Esophagus squamous epithelium (tissue), 4 donors: ENCODE measurements at regions not wholly inside any gene's neighbourhood (a gene's known extent, or its start where the extent isn't known, plus 50 kb on each side); places are given as distances from the start of the nearest gene placed in this dataset.
"Not testable (repeated sequence)": the region's sequence is repeated elsewhere in the genome, so short reads cannot be mapped to it uniquely, and the experiment has no call there.

Experiments used
- CTCF ChIP-seq, 6 experiments: fragments of 450-650 bp in 4 of 6; fragments of 200-600 bp in 2 of 6; sonication (generic) in 2 of 6; IDR thresholded peaks; one replicate each; pipeline ENCODE4 v1.5.1; 2016 to 2019; ENCODE audit warnings: antibody characterized with exemption in 6 of 6, mild to moderate bottlenecking in 4 of 6, moderate library complexity in 4 of 6
- POLR2A ChIP-seq, 4 donors: fragments of 450-650 bp; IDR thresholded peaks; one replicate each; pipeline ENCODE4 v1.6.1; 2017; ENCODE audit warnings: antibody characterized with exemption in 4 of 4, mild to moderate bottlenecking in 4 of 4, moderate library complexity in 3 of 4

DNA sequence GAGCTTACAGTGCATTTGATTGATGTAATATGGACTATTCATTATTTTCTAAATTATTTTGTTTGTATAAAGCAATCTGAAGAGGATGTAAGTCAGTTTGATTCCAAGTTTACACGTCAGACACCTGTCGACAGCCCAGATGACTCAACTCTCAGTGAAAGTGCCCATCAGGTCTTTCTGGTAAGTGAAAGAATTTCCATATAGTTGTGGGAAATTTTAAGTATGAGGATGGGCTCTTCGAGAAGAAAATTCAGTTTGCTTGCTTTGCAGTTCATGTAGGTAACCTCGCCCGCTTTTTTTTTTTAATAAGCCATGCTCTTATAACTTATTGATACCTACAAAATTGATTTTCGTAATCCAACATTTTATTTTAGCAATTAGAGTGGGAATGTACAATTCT lies 151.6 kb downstream of the CDRT15L2 start:
- TF ChIP-seq CTCF, POLR2A (IDR thresholded peaks at IDR 0.05): not testable (repeated sequence)
